Fibroblast of skin of right biceps (primary cell): ENCODE measurements at regions not wholly inside any gene's neighbourhood (a gene's known extent, or its start where the extent isn't known, plus 50 kb on each side); places are given as distances from the start of the nearest gene placed in this dataset.
A peak's percentile ranks its signal among the peaks of the same experiment; 100 is the strongest.
"Not testable (repeated sequence)": the region's sequence is repeated elsewhere in the genome, so short reads cannot be mapped to it uniquely, and the experiment has no call there.

Experiments
- DNase-seq: peaks from one replicate; pipeline ENCODE4 v3.0.0-alpha.2; 2013

DNA sequence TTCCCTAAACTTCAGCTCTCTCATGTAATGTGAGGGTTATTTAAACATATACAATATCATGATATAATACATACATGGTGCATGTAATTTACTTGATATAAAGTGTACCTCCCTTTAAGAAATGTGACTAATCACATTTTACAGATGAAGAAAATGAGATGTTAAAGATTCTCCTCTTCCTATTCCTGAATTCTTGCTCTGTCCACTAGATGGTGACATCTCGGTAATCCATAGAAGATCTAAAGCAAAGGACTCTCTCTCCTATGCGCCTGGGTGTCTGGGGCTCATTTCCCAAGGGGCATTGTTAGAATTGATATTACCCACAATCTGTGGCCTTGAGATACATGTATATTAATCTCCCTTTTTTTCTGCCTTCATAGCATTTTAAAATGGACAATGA is 804.9 kb downstream of the RAB28 start:
- DNase-seq = peak; percentile 0

GRCh38 chr4:12674184-12674583 is 810.0 kb downstream of the RAB28 start:
- no peak for DNase-seq

DNA sequence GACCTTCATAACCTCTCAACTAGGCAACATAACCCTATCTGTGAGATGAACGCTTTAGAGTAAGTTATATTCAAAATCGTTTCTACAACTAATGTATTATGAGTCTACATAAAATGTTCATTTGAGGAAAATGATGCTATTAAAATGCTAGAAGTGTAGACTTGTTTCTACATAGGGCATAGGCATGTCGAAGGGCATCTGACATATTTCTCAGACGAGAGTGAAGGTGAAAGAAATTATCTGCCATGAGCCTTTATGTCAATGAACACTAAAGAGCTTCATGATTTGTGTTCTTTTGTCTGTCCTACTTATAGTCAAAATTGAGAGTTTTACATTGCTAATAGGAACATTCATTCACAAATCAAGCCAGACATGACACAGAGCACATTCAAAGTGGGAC is 811.8 kb downstream of the RAB28 start:
- no peak for DNase-seq

DNA sequence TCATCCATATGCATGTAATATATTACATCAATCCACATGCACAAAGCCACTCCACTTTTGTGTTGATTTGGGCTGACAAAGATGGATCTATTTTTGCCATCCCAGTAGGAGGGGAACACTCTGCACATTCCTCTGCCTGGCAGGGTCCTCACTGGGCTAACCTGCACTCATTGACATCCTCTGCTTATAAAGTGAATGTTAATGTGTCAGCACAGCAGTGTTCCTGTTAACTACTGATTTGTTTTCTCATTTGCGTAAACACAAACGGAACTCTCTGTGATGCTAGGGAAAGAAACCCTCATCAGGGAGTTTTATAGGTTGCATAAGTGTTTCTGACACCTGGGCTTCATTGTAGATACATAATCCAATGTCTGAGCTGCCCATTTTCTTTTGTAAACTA is 826.0 kb downstream of the RAB28 start:
- DNase-seq = no peak

DNA sequence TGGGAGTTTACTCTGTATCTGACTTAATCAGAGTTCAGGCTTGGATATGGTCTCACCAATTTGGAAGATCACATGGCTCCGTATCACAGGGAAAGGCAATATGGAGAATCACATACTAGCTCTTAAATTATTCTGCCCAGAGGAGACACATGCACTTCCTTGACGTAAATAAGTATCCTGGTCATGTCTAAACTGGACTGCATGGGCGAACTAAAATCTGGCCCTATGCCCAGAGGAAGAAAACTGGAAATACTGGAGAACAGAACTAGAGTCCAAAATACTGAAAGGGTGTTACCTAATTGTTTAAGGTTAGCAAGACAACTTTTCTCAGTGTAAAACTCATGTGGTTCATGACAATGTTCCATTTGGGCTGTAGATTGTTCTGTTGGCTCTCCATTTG is 832.3 kb downstream of the RAB28 start:
- no peak for DNase-seq

- DNase-seq = no peak
Observed at GRCh38 chr4:12645732-12646131, 838.4 kb downstream of the RAB28 start.

- no peak for DNase-seq
Observed at GRCh38 chr4:12644261-12644660, 839.9 kb downstream of the RAB28 start.

GRCh38 chr4:12636191-12636590 is 847.9 kb downstream of the RAB28 start:
- no peak for DNase-seq

DNA sequence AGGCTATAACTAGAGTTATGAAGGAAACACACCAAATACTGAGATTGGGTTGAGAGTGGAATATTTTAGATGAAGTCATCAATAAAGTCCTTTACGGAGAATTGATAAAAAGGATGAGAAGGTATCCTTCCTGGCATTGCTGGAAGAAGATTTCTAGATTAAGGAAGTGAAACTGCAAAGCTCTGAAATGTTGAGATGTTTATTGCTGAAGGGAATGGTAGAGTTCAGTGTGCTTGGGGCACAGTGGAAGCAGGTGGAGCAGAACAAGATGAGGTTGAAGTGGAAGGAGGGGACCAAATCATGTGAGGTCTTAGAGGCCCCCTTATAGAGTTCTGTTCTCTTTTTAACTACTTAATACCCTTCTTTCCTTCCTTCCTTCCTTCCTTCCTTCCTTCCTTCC is 848.5 kb downstream of the RAB28 start:
- no peak for DNase-seq

DNA sequence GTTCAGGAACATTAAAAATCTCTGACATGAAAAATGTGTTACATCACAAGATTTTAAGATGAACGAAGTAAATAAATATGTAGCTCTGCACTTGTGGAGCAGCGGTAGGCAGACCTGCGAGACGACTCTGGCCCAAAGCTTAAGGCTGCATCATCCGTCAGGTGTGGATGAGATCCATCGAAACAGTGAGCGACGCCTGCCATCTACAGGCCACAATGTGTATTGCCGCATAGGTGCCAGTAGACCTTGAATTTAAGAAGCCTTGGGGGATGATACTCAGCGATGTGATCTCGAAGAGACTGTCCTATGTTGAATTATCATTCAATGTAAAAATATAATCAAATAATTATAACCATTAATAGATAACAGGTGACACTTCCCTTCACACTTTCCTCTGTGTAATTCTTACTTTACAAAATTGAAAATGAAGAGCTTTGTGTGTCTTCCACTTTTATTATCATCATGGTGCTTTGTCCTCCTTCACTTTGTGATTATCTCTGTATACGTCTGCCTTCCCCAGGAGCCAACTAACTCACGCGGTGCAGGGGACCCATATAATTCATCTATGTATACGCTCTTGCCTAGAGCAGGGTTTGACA is 851.0 kb downstream of the RAB28 start:
- peak; percentile 47 for DNase-seq

DNA sequence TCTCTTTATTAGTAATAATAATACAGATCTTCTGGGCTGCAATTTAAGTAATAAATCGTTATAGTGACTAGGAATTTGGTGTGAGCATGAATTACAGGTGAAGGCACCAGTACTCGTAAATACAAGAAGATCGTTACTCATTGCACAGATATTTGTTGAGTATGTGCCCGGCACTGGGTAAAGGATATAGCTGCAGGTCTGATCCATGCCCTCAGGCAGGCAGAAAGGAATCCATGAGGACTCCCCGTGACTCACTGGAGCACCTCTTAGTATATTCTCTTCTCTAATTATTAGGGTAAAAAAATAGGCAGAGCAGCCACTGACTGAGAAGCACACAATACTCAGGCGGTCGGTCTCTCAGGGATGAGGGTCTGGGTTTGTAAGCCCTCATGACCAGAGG is 868.3 kb downstream of the RAB28 start:
- no peak for DNase-seq

GRCh38 chr4:12612876-12613275 is 871.3 kb downstream of the RAB28 start:
- no peak for DNase-seq

DNA sequence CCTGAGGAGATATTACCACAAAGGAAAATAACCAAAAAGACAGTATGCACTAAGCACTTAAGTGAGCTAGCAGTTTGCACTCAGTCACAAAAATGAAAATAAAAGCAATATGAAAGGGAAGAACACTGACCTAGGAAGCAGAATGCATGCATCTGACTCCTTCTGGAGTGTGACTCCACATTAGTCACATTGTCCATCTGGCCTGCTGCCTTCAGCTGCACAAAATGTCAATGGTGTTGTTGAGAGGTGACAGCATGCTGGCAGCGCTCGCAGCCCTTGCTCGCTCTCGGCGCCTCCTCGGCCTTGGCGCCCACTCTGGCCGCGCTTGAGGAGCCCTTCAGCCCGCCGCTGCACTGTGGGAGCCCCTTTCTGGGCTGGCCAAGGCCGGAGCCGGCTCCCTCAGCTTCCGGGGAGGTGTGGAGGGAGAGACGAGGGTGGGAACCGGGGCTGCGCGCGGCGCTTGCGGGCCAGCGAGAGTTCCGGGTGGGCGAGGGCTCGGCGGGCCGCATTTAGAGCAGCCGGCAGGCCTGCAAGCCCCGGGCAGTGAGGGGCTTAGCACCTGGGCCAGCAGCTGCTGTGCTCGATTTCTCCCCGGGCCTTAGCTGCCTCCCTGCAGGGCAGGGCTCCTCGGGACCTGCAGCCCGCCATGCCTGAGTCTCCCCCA is 874.8 kb downstream of the RAB28 start:
- not testable (repeated sequence) for DNase-seq

DNA sequence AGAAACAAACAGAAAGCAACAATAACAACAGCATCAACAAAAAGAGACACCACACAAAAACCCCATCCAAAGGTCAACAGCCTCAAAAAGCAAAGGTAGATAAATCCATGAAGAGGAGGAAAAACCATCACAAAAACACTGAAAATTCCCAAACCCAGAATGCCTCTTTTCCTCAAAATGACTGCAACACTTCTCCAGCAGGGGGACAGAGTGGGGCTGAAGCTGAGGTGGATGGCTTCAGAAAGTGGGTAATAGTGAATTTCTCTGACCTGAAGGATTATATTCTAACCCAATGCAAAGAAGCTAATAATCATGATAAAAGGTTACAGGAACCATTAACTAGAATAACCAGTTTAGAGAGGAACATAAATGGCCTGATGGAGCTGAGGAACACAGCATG is 888.2 kb downstream of the RAB28 start:
- no peak for DNase-seq

GRCh38 chr4:12595489-12595888 is 888.7 kb downstream of the RAB28 start:
- no peak for DNase-seq

- peak; percentile 49 for DNase-seq
Observed at GRCh38 chr4:12588582-12588981, 895.6 kb downstream of the RAB28 start.

DNA sequence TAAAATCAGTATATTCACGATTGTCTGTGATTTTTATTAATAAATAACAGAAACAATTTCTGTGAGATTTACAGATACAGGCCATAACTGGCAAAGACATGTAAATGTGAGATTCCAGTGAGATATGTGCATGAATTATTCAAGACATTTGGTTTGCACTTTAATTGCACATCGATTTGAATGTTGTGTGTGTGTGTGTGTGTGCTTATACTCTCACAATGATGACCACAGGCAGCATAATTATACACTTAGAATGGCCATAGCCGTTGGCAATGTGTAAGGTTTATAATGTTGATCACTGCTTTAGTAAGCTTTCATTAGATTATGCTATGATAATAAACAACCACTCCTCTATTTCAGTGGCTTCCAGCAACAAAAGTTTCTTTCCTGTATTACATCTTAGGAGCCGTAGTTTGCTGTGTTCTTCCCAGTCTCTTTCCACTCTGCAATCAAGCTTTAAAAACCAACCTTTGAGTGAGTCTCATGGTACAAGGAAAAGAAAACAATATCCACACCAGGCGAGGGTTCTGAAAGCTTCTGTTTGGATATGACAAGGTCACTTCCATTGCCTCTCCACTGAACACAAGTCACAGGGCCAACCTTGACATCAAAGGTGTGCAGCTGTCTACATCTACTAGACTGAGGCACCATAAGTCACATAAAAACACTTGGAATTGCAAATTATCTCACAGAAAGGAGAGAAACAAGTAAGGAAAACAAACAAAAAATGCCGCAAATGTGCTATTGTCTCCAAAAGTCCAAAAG is 897.7 kb downstream of the RAB28 start:
- DNase-seq = no peak

DNA sequence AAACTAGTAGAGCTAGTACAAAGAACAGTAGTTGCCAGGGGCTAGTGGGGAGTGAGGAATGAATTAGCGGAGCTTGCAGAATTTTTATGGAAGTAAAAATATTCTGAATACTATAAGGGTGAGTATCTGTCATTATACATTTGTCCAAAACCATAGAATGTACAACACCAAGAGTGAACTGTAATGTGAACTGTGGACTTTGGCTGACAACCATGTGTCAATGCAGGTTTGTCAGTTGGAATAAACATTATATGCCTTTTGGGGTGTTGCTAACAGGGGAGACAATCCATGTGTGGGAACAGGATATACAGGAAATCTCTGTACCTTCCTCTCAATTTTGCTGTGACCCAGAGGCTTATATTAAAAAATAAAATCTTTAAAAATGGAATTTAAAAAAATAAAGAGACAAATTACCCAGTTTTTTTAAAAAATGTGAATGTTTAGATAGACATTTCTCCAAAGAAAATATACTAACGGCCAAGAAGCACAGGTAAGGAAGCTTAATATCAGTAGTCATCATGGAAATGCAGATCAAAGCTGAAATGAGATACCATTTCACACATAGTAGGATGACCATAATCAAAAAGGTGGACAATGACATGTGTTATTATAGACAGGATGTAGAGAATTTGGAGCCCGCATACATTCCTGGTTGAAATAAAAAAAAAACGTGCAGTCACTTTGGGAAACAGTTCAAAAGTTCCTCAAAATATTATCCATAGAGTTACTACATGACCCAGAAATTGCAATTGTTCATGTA is 899.8 kb downstream of the RAB28 start:
- no peak for DNase-seq

- DNase-seq = peak; percentile 34
Observed at GRCh38 chr4:12583275-12583674, 900.9 kb downstream of the RAB28 start.

- no peak for DNase-seq
Observed at GRCh38 chr4:12580787-12581186, 903.4 kb downstream of the RAB28 start.

GRCh38 chr4:12579172-12579571 is 905.0 kb downstream of the RAB28 start:
- no peak for DNase-seq

DNA sequence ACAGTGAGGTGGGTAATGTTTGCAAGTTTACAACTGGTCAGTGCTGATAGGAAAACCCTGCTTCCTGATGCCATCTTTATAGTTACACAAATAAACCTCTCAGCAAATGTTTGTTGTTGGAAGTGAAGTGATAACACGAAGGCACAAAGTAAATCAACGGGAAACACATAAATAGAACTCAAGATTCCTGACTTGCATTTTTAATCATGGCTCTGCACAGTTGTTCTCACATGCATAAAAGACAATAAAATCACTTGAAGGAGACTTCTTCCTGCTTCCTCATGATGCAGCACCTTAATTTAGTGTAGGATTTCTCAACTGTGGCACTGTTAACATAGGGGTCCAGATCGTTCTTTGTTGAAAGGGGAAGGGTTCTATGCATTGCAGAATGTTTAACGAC is 907.7 kb downstream of the RAB28 start:
- no peak for DNase-seq

GRCh38 chr4:12573716-12574115 is 910.4 kb downstream of the RAB28 start:
- DNase-seq = no peak
